Tibial nerve (tissue), 4 donors: ENCODE measurements at regions not wholly inside any gene's neighbourhood (a gene's known extent, or its start where the extent isn't known, plus 50 kb on each side); places are given as distances from the start of the nearest gene placed in this dataset.

Experiments used
- DNase-seq, 2 donors: peaks; one replicate each; pipeline ENCODE4 v3.0.0-alpha.2; 2019; ENCODE audit warnings: low spot score in 2 of 2
- H3K27ac ChIP-seq, 4 donors: fragments of 200-600 bp; sonication (generic) in 3 of 4; one replicate each; pipeline ENCODE4 v1.5.1; 2017 to 2019; ENCODE audit warnings: mild to moderate bottlenecking in 1 of 4
- H3K27me3 ChIP-seq, 2 donors: fragments of 200-600 bp; sonication (generic) in 1 of 2; one replicate each; pipeline versions ENCODE4 v1.5.1 to v1.6.0; 2017 to 2019
- H3K36me3 ChIP-seq, 3 donors: fragments of 200-600 bp; sonication (generic); one replicate each; pipeline ENCODE4 v1.5.1; 2018 to 2019
- H3K4me1 ChIP-seq, 4 donors: fragments of 200-600 bp; sonication (generic) in 3 of 4; one replicate each; pipeline ENCODE4 v1.5.1; 2017 to 2019
- H3K4me3 ChIP-seq, 4 donors: fragments of 200-600 bp; sonication (generic) in 3 of 4; one replicate each; pipeline ENCODE4 v1.5.1; 2017 to 2019; ENCODE audit warnings: mild to moderate bottlenecking in 1 of 4, moderate library complexity in 1 of 4
- H3K9me3 ChIP-seq, 4 donors: fragments of 200-600 bp; sonication (generic) in 3 of 4; one replicate each; pipeline ENCODE4 v1.5.1; 2017 to 2019
- CTCF ChIP-seq, 5 experiments: fragments of 200-600 bp in 3 of 5; fragments of 450-650 bp in 2 of 5; sonication (generic) in 3 of 5; IDR thresholded peaks; one replicate each; pipeline ENCODE4 v1.5.1; 2016 to 2019; ENCODE audit warnings: antibody characterized with exemption in 5 of 5, mild to moderate bottlenecking in 3 of 5, moderate library complexity in 2 of 5
- EP300 ChIP-seq, 2 donors: sonication (generic); formaldehyde crosslinking; IDR thresholded peaks; one replicate each; pipeline ENCODE4 v1.6.1; 2017; ENCODE audit warnings: antibody characterized with exemption in 2 of 2, mild to moderate bottlenecking in 1 of 2
- POLR2A ChIP-seq, 2 donors: fragments of 450-650 bp; IDR thresholded peaks; one replicate each; pipeline ENCODE4 v1.6.1; 2017; ENCODE audit warnings: antibody characterized with exemption in 2 of 2, mild to moderate bottlenecking in 2 of 2, moderate library complexity in 2 of 2
- WGBS, 2 donors: methylation state at CpG; one replicate each; pipeline ENCODE4 v1.1.5; 2018; 5-methylcytosine and 5-hydroxymethylcytosine counted together

GRCh38 chr9:107946364-107947141 is 457.0 kb upstream of the KLF4 start:
- Histone ChIP-seq H3K4me3 (no peak overlapping the region), H3K4me1 (no peaks in the 10 kb centered on the region), H3K9me3 (peaks cover 0 to 16% (median 3%) of the 10 kb centered on the region in 4 donors), H3K27ac (no peak overlapping the region), H3K36me3 (no peaks in the 10 kb centered on the region), H3K27me3 (no peaks in the 10 kb centered on the region)
- no peak for DNase-seq
- TF ChIP-seq EP300 (IDR thresholded peaks at IDR 0.05): no peak
- TF ChIP-seq POLR2A (IDR thresholded peaks at IDR 0.05): no peak
- TF ChIP-seq CTCF (IDR thresholded peaks at IDR 0.05): no peak
- 90 to 93% methylated on average over 5 of the region's 5 CpGs for WGBS, 2 donors

GRCh38 chr9:107945961-107946360 is 456.4 kb upstream of the KLF4 start:
- Histone ChIP-seq H3K27me3 (no peaks in the 10 kb centered on the region), H3K9me3 (peaks cover 0 to 10% (median 3%) of the 10 kb centered on the region in 4 donors), H3K36me3 (no peaks in the 10 kb centered on the region), H3K4me1 (no peaks in the 10 kb centered on the region), H3K27ac (no peak overlapping the region), H3K4me3 (no peak overlapping the region)
- no peak for DNase-seq
- TF ChIP-seq POLR2A (IDR thresholded peaks at IDR 0.05): no peak
- TF ChIP-seq EP300 (IDR thresholded peaks at IDR 0.05): no peak
- TF ChIP-seq CTCF (IDR thresholded peaks at IDR 0.05): no peak
- WGBS, 2 donors: 61% methylated on average over 2 of the region's 2 CpGs

GRCh38 chr9:107945493-107945892 is 455.9 kb upstream of the KLF4 start:
- 63 to 98% methylated on average over 2 of the region's 2 CpGs for WGBS, 2 donors
- Histone ChIP-seq H3K36me3 (no peaks in the 10 kb centered on the region), H3K9me3 (peaks cover 0 to 6% (median 1%) of the 10 kb centered on the region in 4 donors)

GRCh38 chr9:107944387-107944786 is 454.8 kb upstream of the KLF4 start:
- TF ChIP-seq EP300 (IDR thresholded peaks at IDR 0.05) (no peak), CTCF (IDR thresholded peaks at IDR 0.05) (no peak), POLR2A (IDR thresholded peaks at IDR 0.05) (no peak)
- H3K9me3 ChIP-seq: peaks cover 0 to under 1% (median 0%) of the 10 kb centered on the region in 4 donors
- no peak overlapping the region for H3K27ac ChIP-seq
- H3K36me3 ChIP-seq: no peaks in the 10 kb centered on the region
- no peak for DNase-seq
- no peaks in the 10 kb centered on the region for H3K4me1 ChIP-seq
- 91 to 93% methylated on average over 10 of the region's 10 CpGs for WGBS, 2 donors
- H3K27me3 ChIP-seq: no peaks in the 10 kb centered on the region
- H3K4me3 ChIP-seq: no peak overlapping the region

More at GRCh38 chr9:107945493-107945892, 455.9 kb upstream of the KLF4 start:
- TF ChIP-seq EP300 (IDR thresholded peaks at IDR 0.05): no peak
- TF ChIP-seq POLR2A (IDR thresholded peaks at IDR 0.05): no peak
- no peak for TF ChIP-seq CTCF (IDR thresholded peaks at IDR 0.05)
- Histone ChIP-seq H3K27ac (no peak overlapping the region), H3K4me1 (no peaks in the 10 kb centered on the region), H3K4me3 (no peak overlapping the region), H3K27me3 (no peaks in the 10 kb centered on the region)
- DNase-seq: no peak

- Histone ChIP-seq H3K4me3 (no peak overlapping the region), H3K27ac (no peak overlapping the region), H3K4me1 (no peaks in the 10 kb centered on the region), H3K27me3 (no peaks in the 10 kb centered on the region), H3K9me3 (no peaks in the 10 kb centered on the region), H3K36me3 (no peaks in the 10 kb centered on the region)
- 75 to 79% methylated on average over 3 of the region's 3 CpGs for WGBS, 2 donors
- no peak for DNase-seq
- TF ChIP-seq EP300 (IDR thresholded peaks at IDR 0.05) (no peak), POLR2A (IDR thresholded peaks at IDR 0.05) (no peak), CTCF (IDR thresholded peaks at IDR 0.05) (no peak)
Observed at GRCh38 chr9:107943901-107944300, 454.3 kb upstream of the KLF4 start.
